Spleen (tissue), 7 donors: ENCODE measurements at regions not wholly inside any gene's neighbourhood (a gene's known extent, or its start where the extent isn't known, plus 50 kb on each side); places are given as distances from the start of the nearest gene placed in this dataset.

Source experiments
- CTCF ChIP-seq, 11 experiments: fragments of 200-600 bp in 7 of 11; fragments of 450-650 bp in 4 of 11; sonication (generic) in 4 of 11; IDR thresholded peaks in 8 of 11; conservative IDR thresholded peaks in 3 of 11; 1 replicate in 7 of 11; 2 replicates in 4 of 11; pipeline versions ENCODE4 v1.4.0 to v1.8.0; 2016 to 2021; ENCODE audit warnings: antibody characterized with exemption in 11 of 11, inconsistent platforms in 4 of 11, mild to moderate bottlenecking in 1 of 11
- POLR2A ChIP-seq, 3 donors: fragments of 450-650 bp; IDR thresholded peaks; one replicate each; pipeline ENCODE4 v1.5.1; 2017; ENCODE audit warnings: antibody characterized with exemption in 3 of 3, mild to moderate bottlenecking in 1 of 3
- POLR2AphosphoS5 ChIP-seq, 3 donors: sonication (generic); formaldehyde crosslinking; IDR thresholded peaks; one replicate each; pipeline ENCODE4 v1.5.1; 2017; ENCODE audit warnings: antibody characterized with exemption in 3 of 3
- donor health status: DM: no; HTN: no; CAD: no; lungs with moderate emphysema.
- donor health status: DM: no; HTN: no; CAD: no.
- donor health status: DM: no; HTN: no; CAD: no.

DNA sequence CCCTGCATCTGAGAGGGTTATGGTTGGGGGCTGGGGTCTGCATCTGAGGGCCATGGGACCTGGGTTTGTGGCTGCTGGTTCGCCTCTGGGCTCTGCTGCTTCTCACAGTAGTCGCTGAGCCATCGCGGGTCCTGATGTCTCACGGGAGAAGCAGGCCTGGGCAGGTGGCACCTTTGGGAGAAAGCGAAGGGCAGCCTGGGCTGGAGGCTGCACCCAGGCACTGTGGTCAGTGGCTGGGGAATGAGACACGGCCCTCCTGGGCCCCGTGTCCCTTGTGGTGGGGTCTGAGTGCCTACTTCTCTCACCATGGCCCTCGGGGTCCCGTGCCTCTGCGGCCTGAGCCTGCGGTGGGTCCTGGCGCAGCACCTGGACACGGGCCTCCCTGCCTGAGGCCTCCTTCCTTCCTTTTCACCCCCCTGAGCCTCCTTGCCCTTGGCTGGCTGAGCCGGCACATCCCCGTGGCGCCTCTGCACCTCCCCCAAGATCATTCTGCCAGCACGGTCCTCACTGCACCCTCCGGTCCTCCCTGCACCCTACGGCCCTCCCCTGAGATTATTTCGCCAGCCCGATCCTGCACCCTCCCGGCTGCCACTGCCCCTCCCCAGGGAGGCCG, 206.0 kb downstream of the ERMARD start:
- TF ChIP-seq CTCF (IDR thresholded peaks at IDR 0.05 in 8 of 11, conservative IDR thresholded peaks at IDR 0.05 in 3 of 11) (no peak), POLR2A (IDR thresholded peaks at IDR 0.05) (no peak), POLR2AphosphoS5 (IDR thresholded peaks at IDR 0.05) (no peak)
